ENCODE measurements at regions not wholly inside any gene's neighbourhood (a gene's known extent, or its start where the extent isn't known, plus 50 kb on each side); places are given as distances from the start of the nearest gene placed in this dataset.

- TF ChIP-seq CREB5 (CRISPR knock-in tag; IDR thresholded peaks at IDR 0.05; ENCODE audit: low read depth): no peak
- TF ChIP-seq RARB (CRISPR knock-in tag; IDR thresholded peaks at IDR 0.05): no peak
- TF ChIP-seq ZFP30 (CRISPR knock-in tag; IDR thresholded peaks at IDR 0.05): no peak
- TF ChIP-seq PPARA (CRISPR knock-in tag; IDR thresholded peaks at IDR 0.05; ENCODE audit: borderline replicate concordance): no peak
- no peak for TF ChIP-seq BACH2 (CRISPR knock-in tag; IDR thresholded peaks at IDR 0.05; ENCODE audit: borderline replicate concordance)
- TF ChIP-seq SNAI2 (CRISPR knock-in tag; IDR thresholded peaks at IDR 0.05): no peak
- no peak for TF ChIP-seq ZFP3 (CRISPR knock-in tag; IDR thresholded peaks at IDR 0.05)
- TF ChIP-seq ISL1 (CRISPR knock-in tag; IDR thresholded peaks at IDR 0.05): no peak
- TF ChIP-seq TSHZ2 (CRISPR knock-in tag; IDR thresholded peaks at IDR 0.05): no peak
- no peak for TF ChIP-seq ZC3H10 (CRISPR knock-in tag; IDR thresholded peaks at IDR 0.05)
- TF ChIP-seq ESRRG (CRISPR knock-in tag; IDR thresholded peaks at IDR 0.05): no peak
- no peak for TF ChIP-seq POU6F1 (CRISPR knock-in tag; IDR thresholded peaks at IDR 0.05; ENCODE audit: borderline replicate concordance, low read depth)
- TF ChIP-seq ZNF8 (CRISPR knock-in tag; IDR thresholded peaks at IDR 0.05): no peak
- no peak for TF ChIP-seq CSDC2 (CRISPR knock-in tag; IDR thresholded peaks at IDR 0.05)
- no peak for TF ChIP-seq GLIS3 (CRISPR knock-in tag; IDR thresholded peaks at IDR 0.05)
- no peak for TF ChIP-seq TOX (CRISPR knock-in tag; IDR thresholded peaks at IDR 0.05; ENCODE audit: borderline replicate concordance)
- no peak for ATAC-seq
Measured at GRCh38 chr12:124110372-124110883, 137.4 kb downstream of the ZNF664 start.

- no peak for ATAC-seq
- TF ChIP-seq CSDC2 (CRISPR knock-in tag; IDR thresholded peaks at IDR 0.05): no peak
- TF ChIP-seq ZNF8 (CRISPR knock-in tag; IDR thresholded peaks at IDR 0.05): no peak
- TF ChIP-seq TSHZ2 (CRISPR knock-in tag; IDR thresholded peaks at IDR 0.05): no peak
- no peak for TF ChIP-seq ZNF565 (CRISPR knock-in tag; conservative IDR thresholded peaks at IDR 0.05; ENCODE audit: low read depth)
- no peak for TF ChIP-seq GLIS3 (CRISPR knock-in tag; IDR thresholded peaks at IDR 0.05)
- no peak for TF ChIP-seq TOX (CRISPR knock-in tag; IDR thresholded peaks at IDR 0.05; ENCODE audit: borderline replicate concordance)
- no peak for TF ChIP-seq POU6F1 (CRISPR knock-in tag; IDR thresholded peaks at IDR 0.05; ENCODE audit: borderline replicate concordance, low read depth)
- no peak for TF ChIP-seq PATZ1 (CRISPR knock-in tag; IDR thresholded peaks at IDR 0.05; ENCODE audit: borderline replicate concordance)
- TF ChIP-seq ZNF70 (CRISPR knock-in tag; IDR thresholded peaks at IDR 0.05): no peak
- TF ChIP-seq ZFP30 (CRISPR knock-in tag; IDR thresholded peaks at IDR 0.05): no peak
- TF ChIP-seq PPARA (CRISPR knock-in tag; IDR thresholded peaks at IDR 0.05; ENCODE audit: borderline replicate concordance): no peak
- no peak for TF ChIP-seq ESRRG (CRISPR knock-in tag; IDR thresholded peaks at IDR 0.05)
- no peak for TF ChIP-seq CSRNP3 (CRISPR knock-in tag; IDR thresholded peaks at IDR 0.05)
- TF ChIP-seq TCF4 (CRISPR knock-in tag; IDR thresholded peaks at IDR 0.05; ENCODE audit: borderline replicate concordance): no peak
- no peak for TF ChIP-seq ISL1 (CRISPR knock-in tag; IDR thresholded peaks at IDR 0.05)
- TF ChIP-seq SNAI2 (CRISPR knock-in tag; IDR thresholded peaks at IDR 0.05): no peak
- no peak for TF ChIP-seq BACH2 (CRISPR knock-in tag; IDR thresholded peaks at IDR 0.05; ENCODE audit: borderline replicate concordance)
Measured at GRCh38 chr12:124111006-124111405, 138.0 kb downstream of the ZNF664 start.

Data from SK-N-SH treated with all-trans-retinoic acid at 6 μM for 48 hours (cell line).